Activated naive CD8-positive, alpha-beta T cell treated with anti-CD3 and anti-CD28 coated beads, Interleukin-2, amount 50 U/mL, for 24 hours (primary cell): ENCODE measurements at regions not wholly inside any gene's neighbourhood (a gene's known extent, or its start where the extent isn't known, plus 50 kb on each side); places are given as distances from the start of the nearest gene placed in this dataset.

ENCODE experiments used
- ATAC-seq: fragments of 150-1000 bp; cut with Tn5 transposase; one replicate; pipeline ENCODE4 v1.10.0; 2021
- DNase-seq: peaks from one replicate; pipeline ENCODE4 v3.0.0; 2021
- H3K27ac Mint-ChIP-seq: one replicate; pipeline ENCODE4 v1.8.0; 2021; ENCODE audit warnings: mild to moderate bottlenecking, mixed read lengths
- H3K27me3 Mint-ChIP-seq: one replicate; pipeline ENCODE4 v1.8.0; 2021; ENCODE audit warnings: mixed read lengths
- H3K36me3 Mint-ChIP-seq: one replicate; pipeline ENCODE4 v1.8.0; 2021; ENCODE audit warnings: low read depth, mixed read lengths
- H3K4me1 Mint-ChIP-seq: one replicate; pipeline ENCODE4 v1.8.0; 2021; ENCODE audit warnings: mixed read lengths
- H3K4me3 Mint-ChIP-seq: one replicate; pipeline ENCODE4 v1.8.0; 2021; ENCODE audit warnings: mild to moderate bottlenecking, moderate library complexity, mixed read lengths
- H3K9me3 Mint-ChIP-seq: one replicate; pipeline ENCODE4 v1.8.0; 2021; ENCODE audit warnings: mixed read lengths

GRCh38 chr7:81527651-81528050 lies 242.2 kb downstream of the HGF start:
- H3K9me3 Mint-ChIP-seq, result no peaks in the 10 kb centered on the region
- no peak overlapping the region for H3K27ac Mint-ChIP-seq
- ATAC-seq (no peak), DNase-seq (no peak)
- H3K4me3 Mint-ChIP-seq, result no peak overlapping the region
- no peaks in the 10 kb centered on the region for H3K36me3 Mint-ChIP-seq
- no peaks in the 10 kb centered on the region for H3K4me1 Mint-ChIP-seq
- no peaks in the 10 kb centered on the region for H3K27me3 Mint-ChIP-seq

GRCh38 chr7:81526971-81527370 lies 242.9 kb downstream of the HGF start:
- Mint-ChIP-seq H3K9me3 (no peaks in the 10 kb centered on the region), H3K27me3 (no peaks in the 10 kb centered on the region), H3K4me3 (no peak overlapping the region), H3K4me1 (no peaks in the 10 kb centered on the region), H3K27ac (no peak overlapping the region), H3K36me3 (no peaks in the 10 kb centered on the region)
- no peak for DNase-seq
- no peak for ATAC-seq

DNA sequence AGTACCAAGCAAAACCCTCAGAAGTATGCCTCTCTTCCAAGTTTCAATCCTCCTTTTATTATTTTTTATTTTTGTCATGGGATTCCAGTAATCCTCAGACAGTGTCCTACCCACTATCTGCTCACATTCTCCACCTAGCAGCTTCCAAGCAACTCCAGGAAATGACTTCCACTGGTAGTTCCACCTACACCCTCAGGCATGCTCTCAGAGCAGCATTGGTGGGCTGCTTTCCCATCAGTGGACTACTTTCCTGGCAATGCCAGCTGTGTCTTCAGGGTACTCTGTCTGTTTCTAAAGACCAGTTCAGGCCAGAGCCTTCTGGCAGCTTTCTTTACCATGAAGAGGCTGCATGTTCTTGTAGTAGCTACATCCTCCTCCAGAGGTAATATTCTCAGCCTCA lies 244.0 kb downstream of the HGF start:
- ATAC-seq (no peak), DNase-seq (no peak)
- no peaks in the 10 kb centered on the region for H3K36me3 Mint-ChIP-seq
- H3K4me1 Mint-ChIP-seq, result no peaks in the 10 kb centered on the region
- no peak overlapping the region for H3K27ac Mint-ChIP-seq
- H3K27me3 Mint-ChIP-seq, result no peaks in the 10 kb centered on the region
- H3K9me3 Mint-ChIP-seq, result no peaks in the 10 kb centered on the region
- no peak overlapping the region for H3K4me3 Mint-ChIP-seq

- H3K36me3 Mint-ChIP-seq, result no peaks in the 10 kb centered on the region
- DNase-seq (no peak), ATAC-seq (no peak)
- no peak overlapping the region for H3K27ac Mint-ChIP-seq
- no peaks in the 10 kb centered on the region for H3K4me1 Mint-ChIP-seq
- no peak overlapping the region for H3K4me3 Mint-ChIP-seq
- no peaks in the 10 kb centered on the region for H3K9me3 Mint-ChIP-seq
- H3K27me3 Mint-ChIP-seq, result no peaks in the 10 kb centered on the region
Observed at GRCh38 chr7:81519886-81520285, 250.0 kb downstream of the HGF start.

GRCh38 chr7:81516898-81517297 lies 252.9 kb downstream of the HGF start:
- DNase-seq (no peak), ATAC-seq (no peak)
- Mint-ChIP-seq H3K27ac (no peak overlapping the region), H3K4me1 (no peaks in the 10 kb centered on the region), H3K27me3 (no peaks in the 10 kb centered on the region), H3K9me3 (no peaks in the 10 kb centered on the region), H3K36me3 (no peaks in the 10 kb centered on the region), H3K4me3 (no peak overlapping the region)

GRCh38 chr7:81515009-81515408 lies 254.8 kb downstream of the HGF start:
- no peak overlapping the region for H3K4me3 Mint-ChIP-seq
- no peak overlapping the region for H3K27ac Mint-ChIP-seq
- DNase-seq (no peak), ATAC-seq (no peak)
- no peaks in the 10 kb centered on the region for H3K27me3 Mint-ChIP-seq
- no peaks in the 10 kb centered on the region for H3K36me3 Mint-ChIP-seq
- H3K4me1 Mint-ChIP-seq, result no peaks in the 10 kb centered on the region
- H3K9me3 Mint-ChIP-seq, result no peaks in the 10 kb centered on the region

GRCh38 chr7:81514546-81514945 lies 255.3 kb downstream of the HGF start:
- H3K27me3 Mint-ChIP-seq, result peaks cover 2% of the 10 kb centered on the region
- H3K9me3 Mint-ChIP-seq, result no peaks in the 10 kb centered on the region
- H3K36me3 Mint-ChIP-seq, result no peaks in the 10 kb centered on the region
- DNase-seq (no peak), ATAC-seq (no peak)
- H3K4me1 Mint-ChIP-seq, result no peaks in the 10 kb centered on the region
- no peak overlapping the region for H3K4me3 Mint-ChIP-seq
- no peak overlapping the region for H3K27ac Mint-ChIP-seq

GRCh38 chr7:81510122-81510521 lies 259.7 kb downstream of the HGF start:
- DNase-seq (no peak), ATAC-seq (no peak)
- H3K4me3 Mint-ChIP-seq, result no peak overlapping the region
- H3K27ac Mint-ChIP-seq, result no peak overlapping the region
- no peaks in the 10 kb centered on the region for H3K36me3 Mint-ChIP-seq
- no peaks in the 10 kb centered on the region for H3K9me3 Mint-ChIP-seq
- peaks cover 2% of the 10 kb centered on the region for H3K27me3 Mint-ChIP-seq
- no peaks in the 10 kb centered on the region for H3K4me1 Mint-ChIP-seq

GRCh38 chr7:81507221-81507620 lies 262.6 kb downstream of the HGF start:
- Mint-ChIP-seq H3K4me1 (no peaks in the 10 kb centered on the region), H3K9me3 (no peaks in the 10 kb centered on the region), H3K36me3 (no peaks in the 10 kb centered on the region), H3K27me3 (peaks cover 2% of the 10 kb centered on the region), H3K4me3 (no peak overlapping the region), H3K27ac (no peak overlapping the region)
- ATAC-seq, result no peak
- DNase-seq, result no peak

GRCh38 chr7:81506609-81507008 lies 263.2 kb downstream of the HGF start:
- no peak overlapping the region for H3K27ac Mint-ChIP-seq
- H3K27me3 Mint-ChIP-seq, result peaks cover 2% of the 10 kb centered on the region
- H3K36me3 Mint-ChIP-seq, result no peaks in the 10 kb centered on the region
- no peak for ATAC-seq
- no peaks in the 10 kb centered on the region for H3K9me3 Mint-ChIP-seq
- H3K4me3 Mint-ChIP-seq, result no peak overlapping the region
- H3K4me1 Mint-ChIP-seq, result no peaks in the 10 kb centered on the region
- DNase-seq, result no peak

DNA sequence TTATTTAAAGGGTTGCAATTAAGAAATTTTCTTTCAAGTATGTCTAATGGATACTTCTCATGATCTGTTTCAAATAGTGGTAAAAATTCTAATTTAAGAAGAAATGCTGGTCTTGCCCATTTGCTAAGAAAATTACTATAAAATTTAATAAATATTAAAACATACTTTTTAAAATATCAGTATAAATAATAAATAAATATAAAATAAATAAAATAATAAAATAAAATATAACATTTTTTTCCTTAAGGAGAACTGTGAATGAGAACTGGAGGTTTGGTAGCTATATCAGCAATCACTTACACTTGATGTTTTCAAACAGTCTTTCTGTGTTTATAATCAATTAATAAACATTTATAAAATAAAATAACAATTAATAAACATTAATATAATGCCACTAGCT lies 266.1 kb downstream of the HGF start:
- peaks cover 3% of the 10 kb centered on the region for H3K27me3 Mint-ChIP-seq
- DNase-seq, result no peak
- H3K27ac Mint-ChIP-seq, result no peak overlapping the region
- H3K4me3 Mint-ChIP-seq, result no peak overlapping the region
- no peak for ATAC-seq
- H3K4me1 Mint-ChIP-seq, result no peaks in the 10 kb centered on the region
- H3K9me3 Mint-ChIP-seq, result no peaks in the 10 kb centered on the region
- no peaks in the 10 kb centered on the region for H3K36me3 Mint-ChIP-seq

DNA sequence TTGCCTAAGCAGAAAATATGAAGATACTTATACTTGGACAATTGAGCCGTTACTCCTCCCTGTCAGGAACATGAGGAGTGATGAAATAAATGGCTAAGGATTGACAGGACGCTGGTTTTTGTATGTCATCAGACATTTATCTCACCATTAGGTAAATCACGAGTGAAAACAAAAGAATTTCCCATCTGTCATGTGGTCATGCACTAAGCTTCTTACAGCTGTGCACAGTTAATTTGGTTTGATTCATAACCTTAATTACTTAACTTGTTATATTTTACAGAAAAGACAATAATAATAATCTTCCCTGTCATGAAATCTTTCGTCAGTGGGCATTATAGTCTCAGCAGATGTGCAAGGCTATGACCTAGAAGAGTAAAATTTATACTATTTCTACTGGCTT lies 266.5 kb downstream of the HGF start:
- no peak overlapping the region for H3K4me3 Mint-ChIP-seq
- no peak for ATAC-seq
- H3K36me3 Mint-ChIP-seq, result no peaks in the 10 kb centered on the region
- H3K27ac Mint-ChIP-seq, result no peak overlapping the region
- H3K27me3 Mint-ChIP-seq, result peaks cover 3% of the 10 kb centered on the region
- DNase-seq, result no peak
- H3K4me1 Mint-ChIP-seq, result no peaks in the 10 kb centered on the region
- H3K9me3 Mint-ChIP-seq, result no peaks in the 10 kb centered on the region

GRCh38 chr7:81501220-81501619 lies 268.6 kb downstream of the HGF start:
- Mint-ChIP-seq H3K4me1 (no peaks in the 10 kb centered on the region), H3K36me3 (no peaks in the 10 kb centered on the region), H3K4me3 (no peak overlapping the region), H3K27ac (no peak overlapping the region), H3K27me3 (peaks cover 3% of the 10 kb centered on the region), H3K9me3 (no peaks in the 10 kb centered on the region)
- no peak for ATAC-seq
- DNase-seq, result no peak

DNA sequence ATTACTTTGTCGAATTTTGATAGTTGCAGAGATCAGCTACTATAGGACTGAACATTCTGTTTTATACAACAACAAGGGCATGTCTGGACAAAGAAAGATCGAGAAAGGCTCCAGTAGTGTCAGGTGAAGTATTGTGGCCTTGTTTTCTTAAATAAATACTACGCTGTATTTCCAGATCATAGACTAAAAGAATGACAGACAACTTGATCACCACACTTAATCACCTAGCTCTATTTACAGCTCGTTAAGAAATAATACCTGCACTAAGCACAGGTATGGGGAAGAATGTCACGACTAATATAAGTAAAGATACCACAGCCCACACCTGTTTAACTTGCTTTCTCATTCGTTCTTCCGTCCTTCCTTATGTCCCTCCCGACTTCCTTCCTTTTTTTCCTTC lies 269.2 kb downstream of the HGF start:
- peaks cover 3% of the 10 kb centered on the region for H3K27me3 Mint-ChIP-seq
- DNase-seq, result no peak
- no peak overlapping the region for H3K27ac Mint-ChIP-seq
- no peaks in the 10 kb centered on the region for H3K36me3 Mint-ChIP-seq
- no peaks in the 10 kb centered on the region for H3K9me3 Mint-ChIP-seq
- ATAC-seq, result no peak
- H3K4me3 Mint-ChIP-seq, result no peak overlapping the region
- no peaks in the 10 kb centered on the region for H3K4me1 Mint-ChIP-seq

DNA sequence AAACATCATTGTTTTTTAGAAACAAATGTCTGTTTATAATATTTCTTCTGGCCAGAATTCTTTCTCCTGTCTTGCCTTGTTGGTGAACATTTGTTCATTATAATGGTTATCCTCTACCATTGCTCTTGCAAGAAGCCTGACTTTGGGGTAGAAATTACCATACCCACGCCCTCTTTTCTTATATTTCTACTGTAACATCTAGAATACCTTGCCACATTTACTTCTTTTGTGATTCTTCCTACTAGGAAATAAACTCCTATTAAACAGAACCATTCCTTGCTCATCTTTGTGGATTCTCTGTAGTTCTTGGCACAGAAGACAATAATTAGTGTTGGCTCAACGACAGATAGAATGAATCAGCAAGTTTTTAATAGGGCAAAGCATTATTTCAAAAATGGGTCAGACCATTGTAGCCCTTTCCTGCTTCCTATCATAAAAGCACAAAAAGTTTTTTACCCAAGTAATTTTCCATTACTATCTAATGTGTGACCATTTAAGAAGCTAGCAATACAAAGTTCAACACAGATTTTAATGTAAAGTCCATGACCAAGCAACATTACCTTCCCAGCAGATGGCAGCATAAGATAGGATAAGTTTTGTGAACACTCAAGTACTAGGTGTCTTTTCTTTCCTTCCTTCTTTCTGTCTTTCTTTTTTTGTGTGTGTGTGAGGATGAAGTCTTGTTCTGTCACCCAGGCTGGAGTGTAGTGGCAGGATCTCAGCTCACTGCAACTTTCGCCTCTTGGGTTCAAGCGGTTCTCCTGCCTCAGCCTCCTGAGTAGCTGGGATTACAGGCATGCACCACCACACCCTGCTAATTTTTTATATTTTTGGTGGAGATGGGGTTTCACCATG lies 270.4 kb downstream of the HGF start:
- Mint-ChIP-seq H3K9me3 (no peaks in the 10 kb centered on the region), H3K4me1 (no peaks in the 10 kb centered on the region), H3K36me3 (no peaks in the 10 kb centered on the region), H3K27me3 (peaks cover 3% of the 10 kb centered on the region), H3K27ac (no peak overlapping the region), H3K4me3 (no peak overlapping the region)
- DNase-seq (no peak), ATAC-seq (no peak)

DNA sequence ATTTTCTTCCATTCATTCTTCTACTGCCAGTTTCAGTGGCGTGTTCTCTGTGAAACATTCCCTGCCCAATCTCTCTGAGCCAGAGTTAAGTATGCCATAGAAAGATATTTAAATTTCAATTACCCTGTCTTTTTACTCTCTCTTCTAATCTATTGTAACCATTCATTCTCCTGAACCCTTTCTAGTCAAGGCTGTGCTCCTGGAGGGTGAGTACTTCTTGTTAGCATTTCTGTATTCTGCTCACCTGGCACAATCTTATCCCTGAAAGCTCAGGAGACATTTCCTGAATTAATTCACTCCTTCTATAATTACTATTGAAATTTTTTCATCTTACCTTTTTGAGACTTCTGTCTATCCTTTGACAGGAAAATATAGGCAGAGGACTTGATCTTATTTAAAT lies 271.7 kb downstream of the HGF start:
- no peak overlapping the region for H3K4me3 Mint-ChIP-seq
- ATAC-seq (no peak), DNase-seq (no peak)
- H3K27ac Mint-ChIP-seq, result no peak overlapping the region
- H3K4me1 Mint-ChIP-seq, result no peaks in the 10 kb centered on the region
- no peaks in the 10 kb centered on the region for H3K36me3 Mint-ChIP-seq
- H3K9me3 Mint-ChIP-seq, result no peaks in the 10 kb centered on the region
- H3K27me3 Mint-ChIP-seq, result peaks cover 3% of the 10 kb centered on the region
